Endometrium (tissue), 2 donors: ENCODE measurements at regions not wholly inside any gene's neighbourhood (a gene's known extent, or its start where the extent isn't known, plus 50 kb on each side); places are given as distances from the start of the nearest gene placed in this dataset.

Experiments
- FAIRE-seq: peaks from 2 replicates; lab custom pipeline; 2012; peaks lifted over from hg19 to GRCh38; lab: Jason Lieb, UNC
- donor health status: control.
- donor health status: control.

DNA sequence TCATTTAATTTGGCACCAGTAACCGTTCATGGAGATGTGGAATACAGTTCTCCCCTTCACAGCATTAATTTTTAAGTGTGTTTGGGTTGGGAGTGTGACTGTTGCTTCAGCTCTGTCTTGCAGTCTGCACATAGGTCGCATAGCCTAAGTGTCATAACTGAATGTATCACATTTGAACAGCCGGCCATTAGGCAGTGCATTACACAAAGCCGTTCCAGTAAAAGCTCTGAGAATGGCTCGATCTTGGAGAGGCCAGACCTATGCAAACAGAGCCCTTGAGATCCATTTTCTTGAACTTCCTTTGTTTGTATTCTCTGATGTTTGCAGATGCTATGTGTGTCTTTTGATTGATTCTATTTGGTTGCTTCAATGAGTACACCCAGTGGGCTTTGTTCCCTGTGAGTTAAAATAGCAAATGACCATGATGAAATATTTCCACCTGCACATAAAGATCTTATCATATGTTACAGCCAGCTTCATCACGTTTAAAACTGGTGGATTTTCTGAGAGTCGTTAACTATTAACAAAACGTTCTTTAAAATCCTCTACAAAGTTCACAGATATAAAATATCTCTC is 1104.9 kb upstream of the SLC10A2 start:
- no peak for FAIRE-seq

DNA sequence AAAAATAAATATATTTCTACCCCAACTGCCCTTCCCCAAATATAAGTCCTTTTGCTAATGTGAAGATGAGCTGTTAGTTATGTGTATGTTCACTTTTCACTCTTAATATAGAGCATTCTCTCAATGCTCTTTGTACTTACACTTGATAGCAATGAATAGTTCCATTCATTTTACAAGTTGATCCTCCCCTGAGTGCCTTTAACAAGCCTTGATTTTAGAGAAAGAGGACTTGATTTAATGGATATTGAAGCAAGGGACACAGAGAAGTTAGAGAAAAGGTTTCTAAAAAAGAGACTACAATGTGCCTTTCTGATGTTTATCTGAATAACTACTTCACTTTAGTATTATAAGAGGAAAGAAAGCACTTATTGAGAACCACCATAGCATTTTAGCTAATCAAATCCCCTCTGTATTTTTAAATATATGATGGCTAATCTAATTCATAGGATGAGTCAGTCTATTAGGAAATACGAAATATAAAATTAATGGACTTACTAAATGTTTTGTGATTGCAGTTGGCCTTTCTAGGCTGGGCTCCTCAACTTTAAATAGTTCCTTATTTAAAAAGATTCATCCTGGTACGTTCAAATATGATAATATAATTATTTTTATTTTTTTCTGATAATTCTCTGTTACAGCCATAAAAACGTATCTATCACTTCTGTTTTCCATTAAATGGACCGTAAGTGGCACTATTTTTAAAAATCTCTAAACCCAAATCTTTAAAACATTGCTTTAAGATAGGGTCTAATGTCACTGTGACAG is 1097.8 kb upstream of the SLC10A2 start:
- no peak for FAIRE-seq

DNA sequence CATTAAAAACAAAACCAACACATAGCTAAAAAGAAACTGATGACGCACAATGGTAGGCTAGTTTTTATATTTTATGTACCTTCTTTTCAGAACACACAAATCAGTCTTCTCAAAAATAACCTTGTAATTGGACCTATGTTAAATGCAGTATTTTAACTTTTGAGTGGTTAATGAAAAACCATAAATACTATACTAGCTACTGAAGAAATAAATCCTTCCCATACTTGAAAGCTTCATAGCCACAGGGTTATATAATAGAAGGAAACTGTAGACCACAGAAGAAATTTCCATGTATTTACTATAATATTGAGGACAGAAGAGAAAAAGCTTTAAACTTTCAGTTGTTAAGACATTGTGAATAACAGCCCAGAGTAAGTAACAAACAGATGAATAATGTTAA is 1094.3 kb upstream of the SLC10A2 start:
- no peak for FAIRE-seq

DNA sequence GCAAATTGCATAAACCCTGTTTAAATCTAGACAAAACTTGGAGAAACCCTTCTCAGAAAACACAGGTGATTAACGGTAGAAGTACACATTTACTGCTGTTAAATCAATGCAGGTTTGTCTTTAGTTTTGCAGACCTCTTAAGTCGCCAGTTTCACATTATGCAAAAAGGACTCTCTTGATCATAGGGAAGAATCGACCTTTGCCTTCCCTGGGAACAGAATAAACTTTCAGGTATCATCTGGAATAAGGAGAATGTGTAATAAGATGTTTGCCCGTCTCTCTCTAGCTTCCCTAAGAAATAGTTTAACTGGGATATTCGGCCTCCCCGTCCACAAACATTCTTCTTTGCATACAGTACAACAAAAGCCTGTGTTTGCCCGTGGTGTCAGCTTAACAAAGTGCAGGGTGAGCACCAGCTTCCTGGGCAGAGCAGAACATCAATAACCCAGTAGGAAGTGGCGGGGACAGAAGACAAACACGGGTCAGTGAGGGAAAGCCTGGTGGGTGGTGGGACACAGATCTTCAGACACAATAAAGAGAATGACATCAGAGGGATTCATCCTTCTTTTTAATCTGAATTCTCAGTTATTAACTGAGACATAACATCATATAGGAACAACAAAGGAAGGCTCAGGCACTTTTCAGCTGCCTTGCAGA is 1077.7 kb upstream of the SLC10A2 start:
- no peak for FAIRE-seq

DNA sequence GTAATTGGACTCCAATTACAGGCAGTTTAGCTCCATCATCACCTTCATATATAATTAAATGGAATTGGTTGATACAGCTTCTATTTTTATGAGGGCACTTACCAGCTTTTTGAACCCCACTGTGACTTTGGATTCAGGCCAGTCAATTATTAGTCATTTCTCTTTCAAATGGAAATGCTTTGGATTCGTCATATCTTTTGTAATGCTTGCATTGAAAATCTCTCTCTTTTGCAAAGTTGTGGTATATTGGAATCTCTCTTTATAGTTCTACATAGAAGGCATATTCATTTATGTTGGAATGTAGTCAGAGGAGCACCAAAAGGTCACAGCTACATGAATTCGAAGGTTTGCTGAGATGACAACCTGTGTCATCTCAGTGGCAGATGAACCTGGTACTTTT is 1074.3 kb upstream of the SLC10A2 start:
- FAIRE-seq = no peak

DNA sequence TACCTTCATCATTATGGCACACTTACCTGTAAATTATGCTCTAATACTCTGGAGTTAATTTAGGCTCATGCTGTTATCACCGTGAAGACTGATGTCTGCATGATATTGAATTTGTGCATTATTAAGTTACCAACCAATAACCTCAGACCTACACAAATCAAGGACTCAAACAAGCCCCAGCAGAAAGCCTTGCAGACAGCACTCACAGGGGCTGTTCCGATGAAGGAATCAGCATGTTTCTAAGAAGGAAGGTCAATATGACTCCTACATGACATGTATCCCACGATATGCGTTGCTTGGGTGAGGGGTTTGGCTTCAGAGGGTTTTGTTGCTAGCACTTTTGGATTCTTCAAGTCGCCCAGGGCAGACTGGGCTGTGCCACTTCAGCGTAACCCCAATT is 1071.2 kb upstream of the SLC10A2 start:
- FAIRE-seq = no peak

DNA sequence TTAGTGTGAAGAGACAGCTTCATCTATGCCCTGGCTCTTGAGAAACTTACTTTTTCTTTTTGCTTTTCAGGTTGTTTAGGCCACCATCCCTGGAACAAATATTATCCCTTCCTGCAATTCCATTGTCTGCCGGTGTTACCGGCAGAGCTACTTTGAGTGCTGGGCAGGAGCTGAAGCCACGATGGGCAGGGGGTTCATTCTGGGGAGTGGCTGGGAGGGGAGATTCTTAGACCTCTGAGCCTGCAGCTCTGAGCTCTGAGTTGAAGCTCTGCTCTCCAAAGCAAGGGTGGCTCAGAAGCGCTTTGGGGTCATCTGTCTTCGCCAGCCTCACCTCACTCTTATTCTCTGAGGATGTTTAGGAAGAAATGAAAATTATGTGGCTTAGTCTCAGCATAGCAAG is 1066.6 kb upstream of the SLC10A2 start:
- no peak for FAIRE-seq

DNA sequence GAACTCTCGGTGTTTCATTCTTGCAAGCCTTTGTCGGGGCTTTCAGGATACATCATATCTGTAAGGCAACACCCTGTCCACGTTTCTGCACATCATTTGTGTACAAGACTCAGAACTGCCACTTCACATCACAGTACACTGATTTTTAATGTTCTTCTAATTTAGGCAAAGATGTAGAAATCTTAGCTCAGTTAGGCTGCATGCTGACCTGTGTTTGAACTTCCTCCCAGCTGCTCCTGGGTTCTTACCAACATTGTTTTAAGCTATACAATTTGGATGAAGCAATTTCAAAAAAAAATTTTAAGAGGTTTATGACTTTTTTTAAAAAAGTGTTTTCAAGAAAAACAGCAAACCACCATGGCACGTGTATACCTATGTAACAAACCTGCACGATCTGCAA is 1047.9 kb upstream of the SLC10A2 start:
- FAIRE-seq = no peak

DNA sequence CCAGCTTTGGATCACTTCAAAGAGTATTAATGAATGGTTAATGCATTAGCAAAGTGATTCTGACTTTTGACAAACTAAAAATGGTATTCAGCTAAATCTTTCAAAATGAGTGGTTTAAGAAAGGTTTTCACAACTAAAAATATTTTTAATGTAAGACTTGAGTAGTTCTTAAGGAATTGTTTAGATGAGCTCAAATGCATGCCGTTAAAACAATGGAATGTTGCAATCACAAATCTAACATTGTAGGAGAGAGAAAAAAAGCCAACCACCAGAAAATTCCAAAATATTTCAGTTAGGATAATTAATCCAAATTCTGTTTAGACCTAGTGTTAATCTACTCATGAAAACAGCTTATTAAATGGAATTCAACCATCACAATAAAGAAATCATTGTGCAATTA is 1044.8 kb upstream of the SLC10A2 start:
- FAIRE-seq = peak; percentile 83

DNA sequence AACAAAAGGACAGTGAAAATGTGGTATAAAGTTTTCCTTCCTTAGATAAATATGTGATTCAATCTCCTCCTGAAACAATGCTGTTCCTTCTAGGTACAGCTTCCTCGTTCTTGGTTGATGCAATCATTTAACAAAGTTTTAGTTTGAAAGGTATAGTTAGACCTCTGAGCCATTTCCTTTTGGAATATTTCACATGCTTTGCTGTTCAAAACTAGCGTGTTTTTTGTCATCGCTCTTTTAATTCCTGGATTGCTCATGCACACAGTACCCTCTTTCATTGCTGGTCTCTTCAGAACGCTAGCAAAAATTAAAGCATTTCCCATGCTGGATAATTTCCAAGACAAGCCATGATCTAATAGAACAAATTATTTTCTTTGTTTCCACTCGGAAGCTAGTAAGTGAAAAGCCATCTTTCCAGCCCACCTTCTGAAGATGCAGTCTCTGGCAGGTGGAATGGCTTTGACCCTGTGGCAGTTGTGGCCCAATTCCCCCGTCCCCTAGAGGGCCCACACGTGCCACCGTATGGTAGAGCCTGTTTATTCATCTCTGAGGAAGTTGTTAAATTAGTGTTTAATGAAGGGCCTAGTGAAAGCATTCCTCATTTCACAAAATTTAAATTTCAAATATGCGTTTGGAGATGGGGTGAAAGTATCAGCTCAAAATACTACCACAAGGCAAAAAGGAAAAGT is 1040.6 kb upstream of the SLC10A2 start:
- FAIRE-seq = no peak

DNA sequence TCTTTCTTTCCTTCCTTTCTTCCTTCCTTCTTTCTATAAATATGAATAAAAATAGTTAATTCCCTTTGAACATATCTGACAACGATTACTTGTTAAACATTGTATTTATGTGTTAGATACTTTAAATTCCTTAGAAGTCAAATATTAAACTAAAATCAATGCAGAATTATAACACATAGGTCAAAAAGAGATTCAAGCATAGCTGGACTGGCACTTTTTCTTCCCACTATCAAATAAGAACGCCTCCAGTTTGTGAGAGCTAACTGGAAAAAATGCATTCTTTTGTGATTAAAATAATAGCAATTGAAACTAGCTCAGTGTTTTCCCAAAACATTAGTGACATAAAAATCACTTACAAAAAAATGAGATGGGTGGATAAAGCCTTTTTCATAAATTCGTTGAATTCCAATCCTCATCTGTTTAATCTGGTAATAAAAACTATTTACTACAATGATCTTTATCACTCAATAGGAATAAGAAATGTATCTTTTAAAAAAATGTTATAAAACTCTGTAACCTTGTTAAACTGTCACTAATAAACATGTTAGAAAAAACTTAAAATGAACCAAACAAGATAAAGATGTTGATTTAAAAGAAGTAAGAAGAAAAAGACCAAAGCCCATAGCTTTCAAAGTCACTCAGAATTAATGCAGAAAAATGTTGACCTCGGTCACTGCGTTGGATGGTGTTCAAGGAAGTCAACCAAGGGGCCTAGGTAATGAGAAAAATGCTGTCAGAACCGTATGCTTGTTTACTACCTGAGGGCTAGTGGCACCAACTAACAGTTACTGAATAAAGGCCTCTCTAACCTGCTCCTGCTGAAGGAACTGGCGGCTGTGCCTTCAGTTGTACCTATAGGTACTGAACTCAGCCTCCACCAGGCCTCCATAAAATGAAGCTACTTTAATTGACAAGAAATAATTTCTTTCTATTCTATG is 1039.5 kb upstream of the SLC10A2 start:
- FAIRE-seq = peak; percentile 100

DNA sequence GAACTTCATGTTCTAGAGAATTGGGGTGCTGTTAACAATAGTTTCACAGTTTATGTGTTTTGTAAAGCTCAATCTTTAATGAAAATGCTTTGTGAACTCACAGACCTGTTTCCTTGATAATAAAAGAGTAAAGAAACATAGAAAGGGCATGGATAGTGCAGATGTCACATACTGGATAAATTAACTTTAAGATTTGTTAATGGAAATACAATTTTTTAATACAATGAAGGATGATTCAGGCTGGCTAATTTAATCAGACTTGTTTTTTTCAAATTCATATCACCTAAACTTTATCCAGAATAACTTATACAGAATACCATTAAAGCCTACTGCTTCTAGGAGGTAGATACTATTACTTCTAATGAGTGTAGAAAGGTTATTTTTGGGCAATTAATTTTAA is 1033.5 kb upstream of the SLC10A2 start:
- no peak for FAIRE-seq

DNA sequence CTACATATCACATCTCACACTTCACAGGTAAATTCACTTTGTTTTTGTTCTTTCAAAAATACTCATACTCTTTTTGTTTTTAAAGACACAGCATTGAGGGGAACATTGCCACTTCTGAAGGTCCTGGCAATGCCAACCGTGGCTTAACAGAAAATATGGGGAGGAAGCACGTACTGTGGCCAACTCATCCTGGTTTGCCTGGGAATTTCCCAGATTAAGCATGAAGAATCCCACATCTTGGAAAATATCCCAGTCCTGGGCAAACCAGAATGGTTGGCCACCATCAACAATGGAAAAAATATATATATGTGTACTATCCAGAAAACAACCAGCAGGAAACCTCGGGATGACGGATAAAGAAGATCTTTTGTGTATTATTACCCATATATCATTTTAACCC is 1032.2 kb upstream of the SLC10A2 start:
- FAIRE-seq = no peak

DNA sequence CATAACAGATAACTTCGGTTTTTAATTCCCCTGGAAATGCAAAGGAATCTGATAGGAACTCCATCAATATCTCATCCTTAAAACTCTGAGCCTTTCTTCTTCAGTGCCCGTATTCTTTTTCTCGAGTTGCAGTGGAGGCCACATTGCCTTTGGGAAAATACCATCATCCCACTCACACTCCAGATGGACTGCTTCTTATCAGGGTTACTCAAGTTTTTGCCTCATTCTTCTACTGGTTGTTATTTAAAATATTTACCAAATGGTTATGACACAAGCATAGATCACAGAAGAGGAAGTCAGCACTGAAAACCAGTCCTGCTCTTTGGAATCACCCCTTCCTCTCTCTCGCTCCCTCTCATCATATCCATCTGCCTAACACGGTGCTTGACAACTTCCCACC is 1020.5 kb upstream of the SLC10A2 start:
- no peak for FAIRE-seq

DNA sequence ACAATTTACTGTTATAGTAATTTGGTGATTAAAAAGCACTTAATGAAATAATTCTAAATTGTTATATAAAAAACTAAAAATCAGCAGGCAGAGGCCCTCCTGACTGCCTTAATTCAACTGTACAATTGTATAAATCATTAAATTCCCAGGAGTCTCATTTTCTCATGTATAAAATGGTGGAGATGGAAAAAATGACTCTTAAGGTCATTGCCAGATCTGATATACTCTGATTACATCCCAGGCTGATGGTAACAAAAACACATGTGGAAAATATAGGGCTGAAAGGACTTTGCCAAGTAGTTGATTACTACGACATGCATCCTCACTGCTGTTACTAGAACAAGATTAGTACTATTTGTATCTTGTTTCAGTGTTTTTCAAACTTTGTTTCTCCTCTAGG is 1020.0 kb upstream of the SLC10A2 start:
- peak; percentile 87 for FAIRE-seq

DNA sequence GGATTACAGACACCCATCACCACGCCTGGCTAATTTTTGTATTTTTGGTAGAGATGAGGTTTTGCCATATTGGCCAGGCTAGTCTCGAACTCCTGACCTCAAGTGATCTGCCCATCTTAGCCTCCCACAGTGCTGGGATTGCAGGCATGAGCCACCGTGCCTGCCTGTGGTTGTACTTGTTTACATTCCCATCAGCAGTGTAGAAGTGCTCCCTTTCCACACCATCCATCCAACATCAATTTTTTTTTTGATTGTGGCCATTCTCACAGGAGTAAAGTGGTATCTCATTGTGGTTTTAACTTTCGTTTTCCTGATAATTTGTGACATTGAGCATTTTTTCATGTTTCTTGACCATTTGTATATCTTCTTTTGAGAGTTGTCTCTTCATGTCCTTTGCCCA is 1019.4 kb upstream of the SLC10A2 start:
- FAIRE-seq = no peak

DNA sequence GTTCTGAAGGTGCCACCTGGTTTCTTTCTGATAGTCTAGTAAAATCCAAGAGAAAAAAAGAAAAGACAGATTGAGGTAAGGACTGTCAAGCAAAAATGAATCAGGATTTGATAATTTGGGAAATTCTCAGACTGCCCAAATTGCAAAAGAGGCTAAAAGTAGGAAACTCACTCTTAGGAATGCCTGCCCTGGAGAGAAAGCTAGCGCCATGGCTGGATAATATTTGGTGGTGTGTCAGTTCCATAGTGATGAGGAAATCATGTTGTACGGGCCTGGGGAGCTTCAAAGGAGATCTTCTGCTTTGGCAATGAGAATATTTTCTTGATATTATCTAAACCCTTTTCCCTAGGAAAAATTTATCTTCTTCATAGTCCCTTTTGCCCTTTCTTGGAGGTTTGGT is 1008.1 kb upstream of the SLC10A2 start:
- FAIRE-seq = no peak

DNA sequence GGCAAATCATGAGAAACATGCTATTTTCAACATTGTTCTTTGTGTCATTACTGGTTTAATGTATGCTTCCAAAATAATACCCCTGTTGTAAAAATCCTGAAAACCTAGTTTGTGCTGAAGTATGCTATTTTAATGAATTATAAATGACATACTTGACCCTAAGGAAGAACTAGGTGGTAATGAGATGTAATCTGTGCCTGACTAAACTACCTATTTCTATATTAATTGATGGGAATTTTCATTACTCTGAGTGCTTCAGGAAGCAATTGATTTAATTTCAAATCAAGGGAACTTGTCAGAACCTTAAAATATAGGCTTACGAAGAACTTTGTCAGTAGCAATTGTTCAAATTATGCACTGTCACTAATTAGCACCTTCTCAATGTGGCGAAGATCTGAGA is 1005.6 kb upstream of the SLC10A2 start:
- no peak for FAIRE-seq

DNA sequence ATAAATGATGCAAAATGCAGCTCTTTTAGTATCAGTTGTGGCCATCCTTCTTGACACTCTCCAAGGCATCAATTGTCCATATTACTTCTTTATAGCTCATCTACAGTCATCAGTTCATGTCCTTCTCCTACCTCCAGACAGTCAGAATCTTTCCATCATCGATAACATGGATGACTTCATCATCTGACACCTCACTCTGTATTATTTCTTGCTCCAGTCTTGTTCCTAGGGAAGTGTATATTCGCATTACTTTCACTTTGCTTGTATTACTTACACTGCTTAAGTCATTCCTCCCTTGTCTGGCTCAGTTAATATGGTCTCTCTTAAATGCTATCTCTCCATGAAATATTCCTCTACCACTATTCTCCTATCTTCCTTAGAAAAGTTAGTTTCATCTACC is 999.1 kb upstream of the SLC10A2 start:
- no peak for FAIRE-seq

DNA sequence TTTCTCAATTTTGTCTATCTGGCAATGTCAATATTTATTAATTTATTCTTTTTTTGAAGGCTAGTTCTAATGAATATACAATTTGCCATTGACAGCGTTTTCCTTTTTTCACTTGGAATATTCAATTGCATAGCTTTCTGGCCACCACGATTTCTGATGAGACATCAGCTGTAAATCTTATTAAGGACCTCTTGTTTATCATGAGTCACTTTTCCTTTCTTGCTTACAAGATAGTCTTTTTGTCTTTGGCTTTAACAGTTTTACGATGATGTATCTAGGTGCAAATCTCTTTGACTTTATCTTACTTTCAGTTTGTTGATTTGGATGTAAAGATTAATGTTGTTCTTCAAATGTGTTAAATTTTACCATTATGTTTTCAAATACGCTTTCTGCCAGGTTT is 991.6 kb upstream of the SLC10A2 start:
- FAIRE-seq = no peak

DNA sequence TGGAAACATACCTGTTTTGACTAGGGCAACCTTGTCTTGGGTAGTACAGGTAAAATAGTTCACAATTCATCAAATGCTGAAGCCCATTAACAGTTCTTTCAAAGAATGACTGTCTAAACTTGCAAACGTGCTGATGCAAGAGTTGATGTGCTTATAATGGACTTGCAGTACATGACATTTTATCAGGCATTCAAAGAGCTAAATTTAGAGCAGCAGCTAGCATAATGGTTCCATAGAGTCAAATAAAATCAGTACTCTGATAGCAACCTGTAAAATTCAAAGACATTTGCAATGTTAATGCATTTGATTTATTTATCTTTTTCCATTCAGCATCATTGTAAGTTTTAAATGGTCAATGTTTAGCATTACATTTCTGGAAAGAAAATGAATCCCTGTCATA is 979.7 kb upstream of the SLC10A2 start:
- FAIRE-seq = no peak

DNA sequence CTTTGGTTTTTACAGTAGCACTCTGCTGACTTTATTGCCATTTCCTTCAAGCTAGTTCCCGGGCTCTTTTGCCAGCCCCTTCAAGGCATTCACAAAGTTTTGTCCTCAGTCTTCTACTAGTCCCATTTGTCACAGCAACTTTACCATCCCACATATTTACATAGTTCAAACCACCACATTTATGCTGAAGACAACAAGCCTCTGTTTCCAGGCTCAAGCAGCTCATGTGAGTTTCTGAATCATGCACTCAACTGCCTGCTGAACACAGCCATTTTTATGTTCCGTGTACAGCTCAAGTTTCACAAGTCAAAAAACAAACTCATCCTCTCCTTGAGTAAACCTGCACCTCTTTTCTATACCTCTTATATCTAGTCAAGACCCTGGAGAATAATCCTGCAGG is 977.0 kb upstream of the SLC10A2 start:
- no peak for FAIRE-seq
